Peyer's patch (tissue), 4 donors: ENCODE measurements at regions not wholly inside any gene's neighbourhood (a gene's known extent, or its start where the extent isn't known, plus 50 kb on each side); places are given as distances from the start of the nearest gene placed in this dataset.

Experiments
- POLR2A ChIP-seq, 2 donors: fragments of 450-650 bp; IDR thresholded peaks; one replicate each; pipeline ENCODE4 v1.5.1; 2017; ENCODE audit warnings: antibody characterized with exemption in 2 of 2, mild to moderate bottlenecking in 2 of 2, moderate library complexity in 2 of 2
- TF ChIP-seq, protein P1 (sequence below), 6 experiments: fragments of 450-650 bp in 4 of 6; fragments of 200-600 bp in 2 of 6; sonication (generic) in 1 of 6; IDR thresholded peaks; one replicate each; pipeline ENCODE4 v1.5.1; 2017 to 2019; ENCODE audit warnings: antibody characterized with exemption in 6 of 6, mild to moderate bottlenecking in 3 of 6, moderate library complexity in 1 of 6

GRCh38 chr1:94680039-94680377, 138.4 kb upstream of the F3 start:
- TF ChIP-seq, protein P1, sequence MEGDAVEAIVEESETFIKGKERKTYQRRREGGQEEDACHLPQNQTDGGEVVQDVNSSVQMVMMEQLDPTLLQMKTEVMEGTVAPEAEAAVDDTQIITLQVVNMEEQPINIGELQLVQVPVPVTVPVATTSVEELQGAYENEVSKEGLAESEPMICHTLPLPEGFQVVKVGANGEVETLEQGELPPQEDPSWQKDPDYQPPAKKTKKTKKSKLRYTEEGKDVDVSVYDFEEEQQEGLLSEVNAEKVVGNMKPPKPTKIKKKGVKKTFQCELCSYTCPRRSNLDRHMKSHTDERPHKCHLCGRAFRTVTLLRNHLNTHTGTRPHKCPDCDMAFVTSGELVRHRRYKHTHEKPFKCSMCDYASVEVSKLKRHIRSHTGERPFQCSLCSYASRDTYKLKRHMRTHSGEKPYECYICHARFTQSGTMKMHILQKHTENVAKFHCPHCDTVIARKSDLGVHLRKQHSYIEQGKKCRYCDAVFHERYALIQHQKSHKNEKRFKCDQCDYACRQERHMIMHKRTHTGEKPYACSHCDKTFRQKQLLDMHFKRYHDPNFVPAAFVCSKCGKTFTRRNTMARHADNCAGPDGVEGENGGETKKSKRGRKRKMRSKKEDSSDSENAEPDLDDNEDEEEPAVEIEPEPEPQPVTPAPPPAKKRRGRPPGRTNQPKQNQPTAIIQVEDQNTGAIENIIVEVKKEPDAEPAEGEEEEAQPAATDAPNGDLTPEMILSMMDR (IDR thresholded peaks at IDR 0.05), result no peak
- no peak for TF ChIP-seq POLR2A (IDR thresholded peaks at IDR 0.05)
